CD4-positive, alpha-beta T cell treated with Interleukin-2 at 100 ng/mL for 4 hours (primary cell): ENCODE measurements at regions not wholly inside any gene's neighbourhood (a gene's known extent, or its start where the extent isn't known, plus 50 kb on each side); places are given as distances from the start of the nearest gene placed in this dataset.
"Not testable (repeated sequence)": the region's sequence is repeated elsewhere in the genome, so short reads cannot be mapped to it uniquely, and the experiment has no call there.

ENCODE experiments used
- DNase-seq: peaks from one replicate; pipeline ENCODE4 v3.0.0-alpha.2; 2020; ENCODE audit warnings: low spot score

- no peak for DNase-seq
These were observed 186.8 kb downstream of the FRK start for GRCh38 chr6:115873901-115874300.

DNA sequence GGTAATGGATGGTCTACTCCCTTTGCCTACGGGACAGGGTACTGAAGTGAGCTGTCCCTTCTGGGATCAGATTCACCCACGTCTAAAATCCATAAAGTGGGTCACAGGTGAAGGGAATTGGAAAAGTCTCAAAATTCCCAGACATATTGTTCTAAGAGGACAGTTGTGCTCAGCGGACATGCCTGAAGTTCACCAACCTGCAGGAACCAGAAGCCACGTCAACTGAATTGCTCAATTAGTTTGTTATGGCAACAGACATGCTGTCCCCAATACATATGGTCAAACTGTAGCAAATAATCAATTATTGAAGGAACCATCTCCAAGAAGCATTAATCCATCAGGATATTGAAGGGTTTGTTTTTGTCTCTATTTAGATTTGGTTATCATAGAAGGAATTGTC lies 190.2 kb downstream of the FRK start:
- no peak for DNase-seq

GRCh38 chr6:115865914-115866313 lies 194.8 kb downstream of the FRK start:
- no peak for DNase-seq

DNA sequence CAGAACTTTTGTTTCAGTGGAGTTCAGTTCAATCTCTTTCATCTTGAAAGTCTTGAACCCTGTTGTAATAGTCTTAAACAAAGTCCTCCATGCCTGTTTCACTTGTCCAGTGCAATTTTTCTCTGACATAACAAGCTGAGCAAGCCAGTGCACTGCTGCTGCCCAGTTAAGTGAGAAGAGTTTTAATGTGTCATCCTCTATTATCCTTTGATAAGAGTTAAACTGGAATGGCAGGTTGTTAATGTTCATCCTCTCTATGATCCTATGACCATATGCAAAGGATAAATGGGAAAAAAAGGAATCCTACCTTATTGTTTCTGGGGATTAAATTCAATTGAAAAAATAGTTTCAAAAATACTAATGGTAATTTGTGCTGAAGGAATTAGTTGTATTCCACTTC lies 197.5 kb downstream of the FRK start:
- no peak for DNase-seq

- DNase-seq = not testable (repeated sequence)
These were observed 199.0 kb downstream of the FRK start for GRCh38 chr6:115861658-115862057.

GRCh38 chr6:115859577-115859976 lies 201.1 kb downstream of the FRK start:
- not testable (repeated sequence) for DNase-seq

DNA sequence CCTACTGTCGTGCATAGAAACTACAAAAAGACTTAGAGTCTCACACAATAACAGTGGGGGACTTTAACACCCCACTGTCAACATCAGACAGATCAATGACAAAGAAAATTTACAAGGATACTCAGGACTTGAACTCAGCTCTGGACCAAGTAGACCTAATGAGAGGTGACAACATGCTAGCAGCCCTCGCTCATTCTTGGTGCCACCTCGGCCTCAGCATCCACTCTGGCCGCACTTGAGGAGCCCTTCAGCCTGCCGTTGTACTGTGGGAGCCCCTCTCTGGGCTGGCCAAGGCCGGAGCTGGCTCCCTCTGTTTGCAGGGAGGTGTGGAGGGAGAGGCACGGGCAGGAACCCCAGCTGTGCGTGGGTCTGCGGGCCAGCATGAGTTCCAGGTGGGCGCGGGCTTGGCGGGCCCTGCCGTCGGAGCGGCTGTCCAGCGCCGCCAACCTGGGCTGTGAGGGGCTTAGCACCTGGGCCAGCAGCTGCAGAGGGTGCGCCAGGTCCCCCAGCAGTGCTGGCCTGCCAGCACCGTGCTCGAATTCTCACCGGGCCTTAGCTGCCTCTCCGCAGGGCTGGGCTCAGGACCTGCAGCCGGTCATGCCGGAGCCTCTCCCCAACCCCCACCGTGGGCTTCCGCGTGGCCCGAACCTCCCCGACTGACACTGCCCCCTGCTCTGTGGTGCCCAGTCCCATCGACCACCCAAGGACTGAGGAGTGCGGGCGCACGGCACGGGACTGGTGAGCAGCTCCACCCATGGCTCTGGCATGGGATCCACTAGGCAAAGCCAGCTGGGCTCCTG lies 205.6 kb downstream of the FRK start:
- no peak for DNase-seq

GRCh38 chr6:115847671-115848070 lies 213.0 kb downstream of the FRK start:
- no peak for DNase-seq

DNA sequence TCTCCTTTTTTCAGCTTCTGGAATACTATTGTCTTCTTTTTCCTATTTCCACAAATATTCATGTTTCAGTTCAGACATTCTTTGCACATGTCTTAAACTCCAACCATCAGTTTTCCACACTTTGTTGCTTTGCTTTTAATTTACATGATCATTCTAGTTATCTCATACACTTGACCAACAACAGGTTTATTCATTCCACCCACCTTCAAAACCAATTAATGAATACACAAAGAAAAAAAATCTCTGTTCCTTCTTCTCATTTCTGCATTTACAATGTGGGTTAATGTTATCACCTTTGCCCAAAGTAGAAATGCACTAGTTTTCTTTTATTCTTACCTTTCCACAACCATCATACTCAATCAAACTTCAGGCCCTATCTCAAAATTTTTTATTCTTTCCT lies 216.7 kb downstream of the FRK start:
- no peak for DNase-seq

DNA sequence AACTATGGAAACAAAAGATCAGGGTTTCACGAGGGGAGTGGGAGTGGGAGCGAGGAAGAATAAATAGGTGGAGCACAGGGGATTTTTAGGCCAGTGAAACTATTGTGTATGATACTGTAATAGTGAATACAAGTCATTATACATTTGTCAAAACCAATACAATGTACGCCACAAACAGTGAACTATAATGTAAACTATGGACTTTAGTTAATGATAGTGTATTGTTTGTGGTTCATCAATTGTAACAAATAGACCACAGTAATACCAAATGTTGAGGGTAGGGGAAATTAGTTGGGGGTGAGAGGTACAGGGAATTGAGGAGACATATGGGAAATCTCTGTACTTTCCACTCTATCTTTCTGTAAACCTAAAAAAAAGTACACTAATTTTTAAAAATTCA lies 218.4 kb downstream of the FRK start:
- no peak for DNase-seq

GRCh38 chr6:115839583-115840181 lies 221.0 kb downstream of the FRK start:
- DNase-seq = no peak

- no peak for DNase-seq
These were observed 221.8 kb downstream of the FRK start for GRCh38 chr6:115838763-115839401.

GRCh38 chr6:115838216-115838615 lies 222.5 kb downstream of the FRK start:
- no peak for DNase-seq

DNA sequence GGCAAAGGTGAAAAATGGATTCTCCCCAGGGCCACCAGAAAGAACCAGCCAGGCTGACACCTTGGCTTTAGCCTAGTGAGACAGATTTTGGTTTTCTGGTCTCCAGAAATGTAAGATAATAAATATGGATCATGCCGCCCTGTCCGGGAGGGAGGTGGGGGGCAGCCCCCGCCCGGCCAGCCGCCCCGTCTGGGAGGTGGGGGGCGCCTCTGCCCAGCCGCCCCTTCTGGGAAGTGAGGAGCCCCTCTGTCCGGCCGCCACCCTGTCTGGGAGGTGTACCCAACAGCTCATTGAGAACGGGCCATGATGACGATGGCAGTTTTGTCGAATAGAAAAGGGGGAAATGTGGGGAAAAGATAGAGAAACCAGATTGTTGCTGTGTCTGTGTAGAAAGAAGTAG lies 224.3 kb downstream of the FRK start:
- not testable (repeated sequence) for DNase-seq

GRCh38 chr6:115835314-115835713 lies 225.4 kb downstream of the FRK start:
- no peak for DNase-seq

DNA sequence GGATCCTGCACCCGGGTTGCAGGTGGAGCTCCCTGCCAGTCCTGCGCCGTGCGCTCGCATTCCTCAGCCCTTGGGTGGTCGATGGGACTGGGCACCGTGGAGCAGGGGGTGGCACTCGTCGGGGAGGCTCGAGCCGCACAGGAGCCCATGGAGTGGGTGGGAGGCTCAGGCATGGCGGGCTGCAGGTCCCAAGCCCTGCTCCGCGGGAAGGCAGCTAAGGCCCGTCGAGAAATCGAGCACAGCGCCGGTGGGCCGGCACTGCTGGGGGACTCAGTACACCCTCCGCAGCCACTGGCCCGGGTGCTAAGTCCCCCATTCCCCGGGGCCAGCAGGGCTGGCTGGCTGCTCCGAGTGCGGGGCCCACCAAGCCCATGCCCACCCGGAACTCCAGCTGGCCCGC lies 226.1 kb downstream of the FRK start:
- DNase-seq = not testable (repeated sequence)

DNA sequence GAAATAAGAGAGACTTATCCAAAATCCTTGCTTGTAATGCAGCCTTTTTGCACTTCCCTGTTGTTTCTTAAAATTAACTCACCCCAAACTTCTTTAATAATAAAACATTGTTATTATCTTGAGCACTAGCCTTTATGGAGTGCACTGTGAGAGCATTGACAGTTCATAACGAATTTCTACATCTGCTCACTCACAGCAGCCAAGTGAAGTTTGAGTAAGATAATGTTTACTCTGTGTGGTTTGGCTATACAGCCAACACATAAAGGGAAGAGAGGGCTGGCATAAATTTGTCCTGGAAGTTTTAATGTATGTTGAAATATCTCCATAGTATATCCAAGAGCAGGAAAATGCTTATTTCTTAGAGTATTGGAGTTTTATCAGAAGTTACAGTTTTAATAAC lies 227.9 kb downstream of the FRK start:
- DNase-seq = no peak

DNA sequence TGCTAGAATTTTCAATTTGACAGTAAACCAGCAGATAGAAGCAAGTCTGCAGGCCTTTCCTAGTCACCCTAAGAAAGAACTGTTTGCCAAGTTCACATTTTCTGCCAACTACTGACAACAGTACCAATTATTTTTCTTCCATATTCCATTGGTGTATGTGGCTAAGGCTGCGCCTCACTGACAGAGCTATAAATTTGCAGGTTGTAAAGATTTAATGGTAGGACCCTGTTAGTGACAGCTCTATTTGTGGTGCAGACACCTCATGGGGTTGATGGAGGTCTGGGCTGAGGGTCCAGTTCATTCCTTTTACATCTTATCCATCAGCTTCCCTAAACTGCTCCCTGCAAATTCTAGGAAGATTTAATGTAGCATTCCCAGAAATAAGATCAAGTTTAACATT lies 228.5 kb downstream of the FRK start:
- no peak for DNase-seq

- no peak for DNase-seq
These were observed 229.8 kb downstream of the FRK start for GRCh38 chr6:115830895-115831294.

DNA sequence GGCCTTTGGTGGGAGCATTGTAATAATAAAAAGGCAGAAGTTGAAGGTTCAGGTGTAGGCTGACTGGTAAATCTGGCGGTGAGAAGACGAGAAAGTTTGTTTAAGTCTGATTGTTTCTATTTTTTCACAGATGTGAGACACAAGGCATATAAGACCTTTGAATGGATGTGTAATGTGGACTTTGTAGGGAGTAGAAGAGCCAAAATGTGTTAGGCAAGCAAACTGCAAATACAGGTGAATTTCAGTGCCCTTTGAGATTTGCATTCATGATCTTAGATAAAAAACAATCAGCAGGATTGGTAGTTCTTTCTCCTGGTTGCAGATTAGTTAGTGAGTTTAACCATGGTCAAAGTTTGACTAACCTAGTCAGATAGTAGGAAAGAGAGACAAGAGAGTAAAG lies 238.9 kb downstream of the FRK start:
- no peak for DNase-seq

- DNase-seq = no peak
These were observed 241.2 kb downstream of the FRK start for GRCh38 chr6:115819506-115819905.

DNA sequence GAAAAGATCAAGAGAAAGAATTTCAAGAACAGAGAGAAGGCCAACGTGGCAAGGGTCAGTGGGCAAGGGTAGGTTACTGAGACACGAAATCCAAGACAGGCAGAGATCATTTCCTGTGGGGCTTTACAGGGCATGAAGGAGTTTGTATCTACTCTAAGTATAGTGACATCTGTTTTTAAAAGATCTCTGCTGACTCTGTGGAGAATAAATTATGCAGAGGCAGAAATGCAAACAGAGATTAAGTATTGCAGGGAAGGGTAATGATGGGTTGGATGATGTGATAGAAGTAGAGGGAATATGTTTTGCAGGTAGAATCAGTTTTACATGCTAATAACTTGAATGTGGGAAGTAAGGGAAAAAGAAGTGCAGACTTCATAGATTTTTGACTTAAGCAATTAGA lies 243.5 kb downstream of the FRK start:
- DNase-seq = no peak

GRCh38 chr6:115814907-115815306 lies 245.8 kb downstream of the FRK start:
- DNase-seq = no peak
